BJ (cell line): ENCODE measurements at regions not wholly inside any gene's neighbourhood (a gene's known extent, or its start where the extent isn't known, plus 50 kb on each side); places are given as distances from the start of the nearest gene placed in this dataset.

Source experiments
- CTCF ChIA-PET: fragments of 350-600 bp; formaldehyde crosslinking; extraction: SDS; loops from one replicate; lab custom pipeline; 2021; ENCODE audit warnings: antibody characterized with exemption, inconsistent platforms; lab: Yijun Ruan, JAX
- POLR2A ChIA-PET: fragments of 300-600 bp; sonication (Branson Sonifier 250); formaldehyde crosslinking; extraction: SDS; loops from one replicate; lab custom pipeline; 2021; ENCODE audit warnings: antibody characterized with exemption; lab: Charles Lee
- DNase-seq: peaks from one replicate; pipeline ENCODE4 v3.0.0-alpha.2; 2011; ENCODE audit warnings: low read depth
- H3K27me3 ChIP-seq: 2 replicates; pipeline ENCODE4 v1.6.0; 2011; ENCODE audit warnings: low read length; ENCODE audit not compliant: control insufficient read depth, insufficient read depth
- H3K36me3 ChIP-seq: 2 replicates; pipeline ENCODE4 v1.5.1; 2011; ENCODE audit warnings: low read length; ENCODE audit not compliant: control insufficient read depth, insufficient read depth
- H3K4me3 ChIP-seq: 2 replicates; pipeline ENCODE4 v1.5.1; 2011; ENCODE audit warnings: low read depth, mild to moderate bottlenecking, control low read depth, low read length
- CTCF ChIP-seq: IDR thresholded peaks from 2 replicates; pipeline ENCODE4 v1.5.1; 2011; ENCODE audit warnings: low read depth, mild to moderate bottlenecking, control low read depth, inconsistent platforms, low read length, moderate library complexity; ENCODE audit not compliant: insufficient read depth

DNA sequence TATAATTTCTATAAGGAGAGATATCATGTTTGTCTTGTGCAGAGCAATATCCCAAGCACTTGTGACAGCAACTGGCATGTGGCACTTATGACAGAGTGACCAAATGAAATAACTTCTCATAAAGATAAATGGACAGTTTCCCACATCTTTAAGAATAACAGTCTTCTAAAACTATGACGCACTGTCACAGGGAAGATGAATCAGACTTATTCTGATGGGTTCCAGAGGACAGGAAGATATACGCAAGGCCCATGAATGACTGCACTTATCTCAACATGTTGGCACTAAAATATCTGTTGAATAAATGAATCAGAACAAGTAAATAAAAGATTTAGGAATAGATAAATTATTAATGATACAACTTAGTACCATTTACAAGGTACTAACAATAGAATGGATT, 465.8 kb upstream of the SYT1 start:
- Histone ChIP-seq H3K4me3 (no peak overlapping the region), H3K27me3 (no peaks in the 10 kb centered on the region), H3K36me3 (no peaks in the 10 kb centered on the region)
- ChIA-PET POLR2A (no interaction called here), CTCF (no interaction called here)
- DNase-seq: no peak
- TF ChIP-seq CTCF: no peak

DNA sequence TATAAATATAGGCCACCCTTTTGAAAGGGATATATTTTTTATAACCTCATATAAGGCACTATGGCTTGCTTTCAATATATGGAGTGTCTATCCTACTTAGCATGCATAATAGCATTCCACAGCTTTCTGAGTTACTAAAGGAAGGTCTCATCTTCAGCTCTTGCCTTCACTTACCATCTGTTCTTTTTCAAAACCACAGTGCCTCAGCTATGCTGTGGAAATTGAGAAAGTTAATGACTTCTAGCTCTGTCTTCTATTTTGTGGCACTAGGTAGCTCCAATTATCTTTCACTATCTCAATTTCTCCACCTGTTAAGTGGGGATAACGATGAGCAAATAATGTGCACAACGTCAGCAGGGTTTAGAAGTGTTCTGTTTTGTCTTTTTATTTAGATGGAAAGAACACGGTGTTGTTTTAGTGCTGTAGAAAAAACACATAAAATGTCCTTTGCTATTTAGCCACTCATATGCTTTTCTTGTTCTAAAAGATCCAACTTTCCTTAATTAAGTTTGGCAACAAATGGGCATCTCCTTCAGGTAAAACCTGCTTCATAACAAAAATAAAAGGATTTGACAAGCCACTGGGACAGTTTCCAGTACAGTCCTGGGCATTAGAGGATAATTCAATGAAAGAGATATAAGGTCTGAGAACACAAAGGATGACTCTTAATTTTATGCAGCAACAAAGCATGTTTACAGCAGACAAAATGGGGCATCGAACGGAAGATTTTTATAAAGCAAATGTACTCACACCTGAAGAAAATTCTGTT, 462.0 kb upstream of the SYT1 start:
- Histone ChIP-seq H3K4me3 (no peak overlapping the region), H3K27me3 (no peaks in the 10 kb centered on the region), H3K36me3 (no peaks in the 10 kb centered on the region)
- no peak for TF ChIP-seq CTCF
- CTCF ChIA-PET: interaction anchor here (1.1 kb wide), 1 partner anchor 12 kb away, joined by 3 read pairs; no protein-coding TSS in a partner anchor
- DNase-seq: no peak
- POLR2A ChIA-PET: no interaction called here

DNA sequence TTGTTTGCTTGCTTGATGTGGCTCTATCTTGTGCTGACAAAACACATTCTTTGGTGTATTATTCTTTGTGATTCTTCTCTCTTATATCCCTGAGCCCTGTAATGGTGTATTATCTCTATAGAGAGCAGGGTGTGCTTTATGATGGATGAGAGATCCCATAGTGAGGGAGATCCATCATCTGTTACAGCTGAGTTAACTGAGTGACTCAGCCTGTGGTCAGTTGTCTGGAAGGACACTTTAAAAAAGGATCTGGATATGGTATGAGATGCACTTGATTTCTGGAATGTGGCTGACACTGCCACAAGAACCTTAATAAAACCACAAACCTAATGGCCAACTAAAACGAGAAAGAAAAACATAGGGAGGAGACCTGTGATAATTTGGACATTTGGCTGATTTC, 461.4 kb upstream of the SYT1 start:
- POLR2A ChIA-PET: no interaction called here
- Histone ChIP-seq H3K36me3 (no peaks in the 10 kb centered on the region), H3K4me3 (no peak overlapping the region), H3K27me3 (no peaks in the 10 kb centered on the region)
- TF ChIP-seq CTCF: no peak
- DNase-seq: peak; percentile 56
- CTCF ChIA-PET: interaction anchor here (1.0 to 1.1 kb wide), 2 partner anchors 12 to 772 kb away, joined by 3 to 4 read pairs; no protein-coding TSS in a partner anchor

DNA sequence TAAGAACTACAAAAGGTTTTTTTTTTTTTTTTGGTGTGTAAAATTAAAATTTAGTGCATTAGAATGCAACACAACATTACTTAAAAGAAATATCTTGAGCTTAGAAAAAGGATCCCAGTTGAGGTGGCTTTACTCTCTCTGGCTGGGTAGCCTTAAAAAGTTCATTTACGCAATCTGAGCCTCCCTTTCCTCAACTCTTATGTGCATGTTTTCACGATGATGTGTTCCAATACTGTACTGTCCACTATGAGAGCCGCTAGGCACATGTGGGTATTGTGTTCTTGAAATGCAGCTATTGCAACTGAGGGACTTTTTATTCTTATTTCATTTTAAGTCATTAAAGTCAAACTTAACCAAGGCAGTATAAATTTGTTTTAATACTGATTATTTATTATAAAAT, 460.9 kb upstream of the SYT1 start:
- POLR2A ChIA-PET: interaction anchor here (0.7 kb wide), 1 partner anchor 36 kb away, joined by 12 read pairs; no protein-coding TSS in a partner anchor
- Histone ChIP-seq H3K36me3 (no peaks in the 10 kb centered on the region), H3K27me3 (no peaks in the 10 kb centered on the region), H3K4me3 (no peak overlapping the region)
- no peak for TF ChIP-seq CTCF
- DNase-seq: no peak
- CTCF ChIA-PET: interaction anchor here (0.7 to 1.1 kb wide), 3 partner anchors 13 to 771 kb away, joined by 3 to 4 read pairs (median 4); no protein-coding TSS in a partner anchor

GRCh38 chr12:78406213-78406612, 458.4 kb upstream of the SYT1 start:
- CTCF ChIA-PET: no interaction called here
- H3K4me3 ChIP-seq: no peak overlapping the region
- POLR2A ChIA-PET: no interaction called here
- H3K36me3 ChIP-seq: no peaks in the 10 kb centered on the region
- TF ChIP-seq CTCF: no peak
- no peak for DNase-seq
- no peaks in the 10 kb centered on the region for H3K27me3 ChIP-seq
